ENCODE measurements at regions not wholly inside any gene's neighbourhood (a gene's known extent, or its start where the extent isn't known, plus 50 kb on each side); places are given as distances from the start of the nearest gene placed in this dataset.
A peak's percentile ranks its signal among the peaks of the same experiment; 100 is the strongest.
"Not testable (repeated sequence)": the region's sequence is repeated elsewhere in the genome, so short reads cannot be mapped to it uniquely, and the experiment has no call there.

- H3K79me2 ChIP-seq (ENCODE audit: control insufficient read depth, insufficient read depth, low read length, unreplicated experiment) = no peaks in the 10 kb centered on the region
- H2AFZ ChIP-seq (ENCODE audit: low read length, unreplicated experiment) = no peak overlapping the region
- H3K4me3 ChIP-seq (ENCODE audit: low read depth, low read length) = no peak overlapping the region
- H3K4me1 ChIP-seq (ENCODE audit: control insufficient read depth, insufficient read depth, low read length, unreplicated experiment) = no peaks in the 10 kb centered on the region
- no peaks in the 10 kb centered on the region for H3K36me3 ChIP-seq (ENCODE audit: insufficient read depth, low read length)
- H3K27ac ChIP-seq (ENCODE audit: low read depth, low read length) = no peak overlapping the region
- no peaks in the 10 kb centered on the region for H3K27me3 ChIP-seq (ENCODE audit: insufficient read depth, low read length)
These were observed 108.0 kb upstream of the KMT2C start for GRCh38 chr7:152543799-152544198.

GRCh38 chr7:152541892-152542291 is 106.1 kb upstream of the KMT2C start:
- Histone ChIP-seq H3K4me1 (ENCODE audit: control insufficient read depth, insufficient read depth, low read length, unreplicated experiment) (no peaks in the 10 kb centered on the region), H3K27me3 (ENCODE audit: insufficient read depth, low read length) (no peaks in the 10 kb centered on the region)

GRCh38 chr7:152539190-152539495 is 103.3 kb upstream of the KMT2C start:
- not testable (repeated sequence) for H2AFZ ChIP-seq (ENCODE audit: low read length, unreplicated experiment); H3K27ac ChIP-seq (ENCODE audit: low read depth, low read length); H3K4me3 ChIP-seq (ENCODE audit: low read depth, low read length); H3K36me3 ChIP-seq (ENCODE audit: insufficient read depth, low read length); H3K79me2 ChIP-seq (ENCODE audit: control insufficient read depth, insufficient read depth, low read length, unreplicated experiment); H3K27me3 ChIP-seq (ENCODE audit: insufficient read depth, low read length); H3K4me1 ChIP-seq (ENCODE audit: control insufficient read depth, insufficient read depth, low read length, unreplicated experiment)

More at GRCh38 chr7:152541892-152542291, 106.1 kb upstream of the KMT2C start:
- Histone ChIP-seq H3K79me2 (ENCODE audit: control insufficient read depth, insufficient read depth, low read length, unreplicated experiment) (no peaks in the 10 kb centered on the region), H3K36me3 (ENCODE audit: insufficient read depth, low read length) (no peaks in the 10 kb centered on the region), H3K4me3 (ENCODE audit: low read depth, low read length) (no peak overlapping the region), H2AFZ (ENCODE audit: low read length, unreplicated experiment) (no peak overlapping the region), H3K27ac (ENCODE audit: low read depth, low read length) (no peak overlapping the region)

- not testable (repeated sequence) for H3K27me3 ChIP-seq (ENCODE audit: insufficient read depth, low read length); H3K4me3 ChIP-seq (ENCODE audit: low read depth, low read length); H3K4me1 ChIP-seq (ENCODE audit: control insufficient read depth, insufficient read depth, low read length, unreplicated experiment); H3K27ac ChIP-seq (ENCODE audit: low read depth, low read length); H2AFZ ChIP-seq (ENCODE audit: low read length, unreplicated experiment); H3K79me2 ChIP-seq (ENCODE audit: control insufficient read depth, insufficient read depth, low read length, unreplicated experiment); H3K36me3 ChIP-seq (ENCODE audit: insufficient read depth, low read length)
These were observed 102.8 kb upstream of the KMT2C start for GRCh38 chr7:152538346-152539189.

- Histone ChIP-seq H3K27me3 (ENCODE audit: insufficient read depth, low read length) (no peaks in the 10 kb centered on the region), H3K27ac (ENCODE audit: low read depth, low read length) (no peak overlapping the region), H2AFZ (ENCODE audit: low read length, unreplicated experiment) (no peak overlapping the region), H3K4me1 (ENCODE audit: control insufficient read depth, insufficient read depth, low read length, unreplicated experiment) (no peaks in the 10 kb centered on the region), H3K36me3 (ENCODE audit: insufficient read depth, low read length) (no peaks in the 10 kb centered on the region), H3K4me3 (ENCODE audit: low read depth, low read length) (no peak overlapping the region), H3K79me2 (ENCODE audit: control insufficient read depth, insufficient read depth, low read length, unreplicated experiment) (no peaks in the 10 kb centered on the region)
These were observed 101.8 kb upstream of the KMT2C start for GRCh38 chr7:152537639-152538038.

- no peak overlapping the region for H3K27ac ChIP-seq (ENCODE audit: low read depth, low read length)
- no peaks in the 10 kb centered on the region for H3K27me3 ChIP-seq (ENCODE audit: insufficient read depth, low read length)
- no peak overlapping the region for H2AFZ ChIP-seq (ENCODE audit: low read length, unreplicated experiment)
- H3K4me3 ChIP-seq (ENCODE audit: low read depth, low read length) = no peak overlapping the region
- no peaks in the 10 kb centered on the region for H3K4me1 ChIP-seq (ENCODE audit: control insufficient read depth, insufficient read depth, low read length, unreplicated experiment)
- no peaks in the 10 kb centered on the region for H3K79me2 ChIP-seq (ENCODE audit: control insufficient read depth, insufficient read depth, low read length, unreplicated experiment)
- no peaks in the 10 kb centered on the region for H3K36me3 ChIP-seq (ENCODE audit: insufficient read depth, low read length)
These were observed 92.8 kb upstream of the KMT2C start for GRCh38 chr7:152528612-152529011.

- Histone ChIP-seq H2AFZ (ENCODE audit: low read length, unreplicated experiment) (no peak overlapping the region), H3K27ac (ENCODE audit: low read depth, low read length) (no peak overlapping the region), H3K79me2 (ENCODE audit: control insufficient read depth, insufficient read depth, low read length, unreplicated experiment) (no peaks in the 10 kb centered on the region), H3K4me1 (ENCODE audit: control insufficient read depth, insufficient read depth, low read length, unreplicated experiment) (no peaks in the 10 kb centered on the region), H3K4me3 (ENCODE audit: low read depth, low read length) (no peak overlapping the region), H3K27me3 (ENCODE audit: insufficient read depth, low read length) (no peaks in the 10 kb centered on the region), H3K36me3 (ENCODE audit: insufficient read depth, low read length) (no peaks in the 10 kb centered on the region)
These were observed 91.8 kb upstream of the KMT2C start for GRCh38 chr7:152527610-152528032.

GRCh38 chr7:152523916-152524315 is 88.1 kb upstream of the KMT2C start:
- no peak overlapping the region for H2AFZ ChIP-seq (ENCODE audit: low read length, unreplicated experiment)
- H3K27ac ChIP-seq (ENCODE audit: low read depth, low read length) = no peak overlapping the region
- H3K4me1 ChIP-seq (ENCODE audit: control insufficient read depth, insufficient read depth, low read length, unreplicated experiment) = no peaks in the 10 kb centered on the region
- no peaks in the 10 kb centered on the region for H3K36me3 ChIP-seq (ENCODE audit: insufficient read depth, low read length)
- no peaks in the 10 kb centered on the region for H3K79me2 ChIP-seq (ENCODE audit: control insufficient read depth, insufficient read depth, low read length, unreplicated experiment)
- no peaks in the 10 kb centered on the region for H3K27me3 ChIP-seq (ENCODE audit: insufficient read depth, low read length)
- no peak overlapping the region for H3K4me3 ChIP-seq (ENCODE audit: low read depth, low read length)

- peak overlapping the region; percentile 45 for H3K4me3 ChIP-seq (ENCODE audit: low read depth, low read length)
- no peak overlapping the region for H3K27ac ChIP-seq (ENCODE audit: low read depth, low read length)
- no peaks in the 10 kb centered on the region for H3K36me3 ChIP-seq (ENCODE audit: insufficient read depth, low read length)
- no peaks in the 10 kb centered on the region for H3K4me1 ChIP-seq (ENCODE audit: control insufficient read depth, insufficient read depth, low read length, unreplicated experiment)
- no peaks in the 10 kb centered on the region for H3K27me3 ChIP-seq (ENCODE audit: insufficient read depth, low read length)
- no peak overlapping the region for H2AFZ ChIP-seq (ENCODE audit: low read length, unreplicated experiment)
- no peaks in the 10 kb centered on the region for H3K79me2 ChIP-seq (ENCODE audit: control insufficient read depth, insufficient read depth, low read length, unreplicated experiment)
These were observed 86.8 kb upstream of the KMT2C start for GRCh38 chr7:152522571-152523067.

- H2AFZ ChIP-seq (ENCODE audit: low read length, unreplicated experiment) = no peak overlapping the region
- H3K27me3 ChIP-seq (ENCODE audit: insufficient read depth, low read length) = no peaks in the 10 kb centered on the region
- H3K27ac ChIP-seq (ENCODE audit: low read depth, low read length) = no peak overlapping the region
- H3K4me1 ChIP-seq (ENCODE audit: control insufficient read depth, insufficient read depth, low read length, unreplicated experiment) = no peaks in the 10 kb centered on the region
- H3K4me3 ChIP-seq (ENCODE audit: low read depth, low read length) = no peak overlapping the region
- H3K79me2 ChIP-seq (ENCODE audit: control insufficient read depth, insufficient read depth, low read length, unreplicated experiment) = no peaks in the 10 kb centered on the region
- no peaks in the 10 kb centered on the region for H3K36me3 ChIP-seq (ENCODE audit: insufficient read depth, low read length)
These were observed 85.9 kb upstream of the KMT2C start for GRCh38 chr7:152521420-152522337.

Data from ACC112 (cell line).